Suprapubic skin (tissue), 4 donors: ENCODE measurements at regions not wholly inside any gene's neighbourhood (a gene's known extent, or its start where the extent isn't known, plus 50 kb on each side); places are given as distances from the start of the nearest gene placed in this dataset.

ENCODE experiments used
- DNase-seq, 2 donors: peaks; one replicate each; pipeline ENCODE4 v3.0.0-alpha.2; 2019; ENCODE audit warnings: low spot score in 2 of 2
- H3K27ac ChIP-seq: fragments of 200-600 bp; sonication (generic); one replicate; pipeline ENCODE4 v1.5.1; 2019
- H3K27me3 ChIP-seq: fragments of 200-600 bp; sonication (generic); one replicate; pipeline ENCODE4 v1.5.1; 2019
- H3K36me3 ChIP-seq: fragments of 200-600 bp; sonication (generic); one replicate; pipeline ENCODE4 v1.5.1; 2019
- H3K4me1 ChIP-seq: fragments of 200-600 bp; sonication (generic); one replicate; pipeline ENCODE4 v1.5.1; 2019
- H3K4me3 ChIP-seq: fragments of 200-600 bp; sonication (generic); one replicate; pipeline ENCODE4 v1.5.1; 2019; ENCODE audit warnings: mild to moderate bottlenecking
- H3K9me3 ChIP-seq: fragments of 200-600 bp; sonication (generic); one replicate; pipeline ENCODE4 v1.5.1; 2019
- EP300 ChIP-seq: sonication (generic); formaldehyde crosslinking; IDR thresholded peaks from one replicate; pipeline ENCODE4 v1.6.1; 2017; ENCODE audit warnings: antibody characterized with exemption
- POLR2A ChIP-seq, 2 donors: fragments of 450-650 bp; IDR thresholded peaks; one replicate each; pipeline ENCODE4 v1.6.1; 2017; ENCODE audit warnings: antibody characterized with exemption in 2 of 2, mild to moderate bottlenecking in 2 of 2, moderate library complexity in 2 of 2
- POLR2AphosphoS5 ChIP-seq, 3 donors: sonication (generic); formaldehyde crosslinking; IDR thresholded peaks; one replicate each; pipeline ENCODE4 v1.6.1; 2017; ENCODE audit warnings: antibody characterized with exemption in 3 of 3
- WGBS: methylation state at CpG from one replicate; pipeline ENCODE4 v1.1.5; 2018; 5-methylcytosine and 5-hydroxymethylcytosine counted together
- TF ChIP-seq, protein P1 (sequence below), 2 donors: fragments of 200-600 bp in 1 of 2; fragments of 450-650 bp in 1 of 2; sonication (generic) in 1 of 2; IDR thresholded peaks; one replicate each; pipeline ENCODE4 v1.5.1; 2016 to 2019; ENCODE audit warnings: antibody characterized with exemption in 2 of 2, mild to moderate bottlenecking in 1 of 2, moderate library complexity in 1 of 2

DNA sequence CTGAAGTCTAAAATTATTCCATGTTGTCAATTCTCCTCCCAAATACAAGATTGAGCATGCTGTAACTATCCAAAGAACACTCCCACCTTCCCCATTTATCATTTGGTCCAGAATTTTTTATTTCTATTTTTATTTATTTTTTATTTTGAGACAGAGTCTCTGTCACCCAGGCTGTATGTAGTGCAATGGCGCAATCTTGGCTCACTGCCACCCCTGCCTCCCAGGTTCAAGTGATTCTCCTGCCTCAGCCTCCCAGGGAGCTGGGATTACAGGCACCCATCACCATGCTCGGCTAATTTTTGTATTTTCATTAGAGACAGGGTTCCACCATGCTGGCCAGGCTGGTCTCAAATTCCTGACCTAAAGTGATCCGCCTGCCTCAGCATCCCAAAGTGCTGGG, 306.8 kb downstream of the KLF12 start:
- Histone ChIP-seq H3K4me3 (no peak overlapping the region), H3K27me3 (no peaks in the 10 kb centered on the region), H3K4me1 (no peaks in the 10 kb centered on the region), H3K27ac (no peak overlapping the region), H3K9me3 (no peaks in the 10 kb centered on the region), H3K36me3 (no peaks in the 10 kb centered on the region)
- no peak for DNase-seq
- TF ChIP-seq, protein P1, sequence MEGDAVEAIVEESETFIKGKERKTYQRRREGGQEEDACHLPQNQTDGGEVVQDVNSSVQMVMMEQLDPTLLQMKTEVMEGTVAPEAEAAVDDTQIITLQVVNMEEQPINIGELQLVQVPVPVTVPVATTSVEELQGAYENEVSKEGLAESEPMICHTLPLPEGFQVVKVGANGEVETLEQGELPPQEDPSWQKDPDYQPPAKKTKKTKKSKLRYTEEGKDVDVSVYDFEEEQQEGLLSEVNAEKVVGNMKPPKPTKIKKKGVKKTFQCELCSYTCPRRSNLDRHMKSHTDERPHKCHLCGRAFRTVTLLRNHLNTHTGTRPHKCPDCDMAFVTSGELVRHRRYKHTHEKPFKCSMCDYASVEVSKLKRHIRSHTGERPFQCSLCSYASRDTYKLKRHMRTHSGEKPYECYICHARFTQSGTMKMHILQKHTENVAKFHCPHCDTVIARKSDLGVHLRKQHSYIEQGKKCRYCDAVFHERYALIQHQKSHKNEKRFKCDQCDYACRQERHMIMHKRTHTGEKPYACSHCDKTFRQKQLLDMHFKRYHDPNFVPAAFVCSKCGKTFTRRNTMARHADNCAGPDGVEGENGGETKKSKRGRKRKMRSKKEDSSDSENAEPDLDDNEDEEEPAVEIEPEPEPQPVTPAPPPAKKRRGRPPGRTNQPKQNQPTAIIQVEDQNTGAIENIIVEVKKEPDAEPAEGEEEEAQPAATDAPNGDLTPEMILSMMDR (IDR thresholded peaks at IDR 0.05) = no peak
- TF ChIP-seq POLR2A (IDR thresholded peaks at IDR 0.05) = no peak
- TF ChIP-seq EP300 = no peak
- no peak for TF ChIP-seq POLR2AphosphoS5 (IDR thresholded peaks at IDR 0.05)
- WGBS = 98% methylated on average over 3 of the region's 3 CpGs

- Histone ChIP-seq H3K4me1 (no peaks in the 10 kb centered on the region), H3K9me3 (no peaks in the 10 kb centered on the region), H3K27ac (no peak overlapping the region), H3K4me3 (no peak overlapping the region), H3K36me3 (no peaks in the 10 kb centered on the region), H3K27me3 (no peaks in the 10 kb centered on the region)
- no peak for DNase-seq
- TF ChIP-seq EP300 = no peak
- TF ChIP-seq POLR2A (IDR thresholded peaks at IDR 0.05) = no peak
- no peak for TF ChIP-seq POLR2AphosphoS5 (IDR thresholded peaks at IDR 0.05)
- TF ChIP-seq, protein P1 (IDR thresholded peaks at IDR 0.05) = no peak
- 98% methylated on average over 3 of the region's 3 CpGs for WGBS
Observed at GRCh38 chr13:73825143-73825542, 309.1 kb downstream of the KLF12 start.

- TF ChIP-seq POLR2AphosphoS5 (IDR thresholded peaks at IDR 0.05) (no peak), EP300 (no peak)
- Histone ChIP-seq H3K4me1 (no peaks in the 10 kb centered on the region), H3K9me3 (no peaks in the 10 kb centered on the region), H3K4me3 (no peak overlapping the region), H3K36me3 (no peaks in the 10 kb centered on the region), H3K27me3 (no peaks in the 10 kb centered on the region), H3K27ac (no peak overlapping the region)
- no peak for DNase-seq
- WGBS = 90% methylated on average over 6 of the region's 6 CpGs
Observed at GRCh38 chr13:73822668-73823592, 311.3 kb downstream of the KLF12 start.

- Histone ChIP-seq H3K9me3 (no peaks in the 10 kb centered on the region), H3K4me1 (no peaks in the 10 kb centered on the region)
Observed at GRCh38 chr13:73820688-73821087, 313.5 kb downstream of the KLF12 start.

DNA sequence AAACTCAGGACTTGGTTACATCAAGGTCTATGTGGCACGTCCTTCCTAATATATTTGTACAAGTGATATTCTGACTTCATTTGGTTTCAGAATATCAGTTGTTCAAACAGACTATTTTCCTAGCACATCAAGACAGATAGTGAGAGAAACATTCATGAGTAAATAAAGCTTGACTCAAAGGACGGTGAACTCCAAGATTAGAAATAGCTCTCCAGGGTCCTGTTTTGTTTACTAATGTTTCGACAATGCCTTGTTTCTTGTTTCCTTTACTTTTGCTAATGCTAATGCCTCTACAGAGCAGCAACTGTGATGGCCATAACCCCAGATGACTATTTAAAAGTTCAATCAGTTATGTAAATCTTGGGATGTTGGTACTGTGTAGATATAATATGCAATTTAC, 313.9 kb downstream of the KLF12 start:
- 93% methylated on average over 3 of the region's 3 CpGs for whole genome bisulfite sequencing
- no peaks in the 10 kb centered on the region for H3K36me3 ChIP-seq
- H3K27ac ChIP-seq = no peak overlapping the region
- no peaks in the 10 kb centered on the region for H3K9me3 ChIP-seq
- TF ChIP-seq EP300 = no peak
- TF ChIP-seq, protein P1 (IDR thresholded peaks at IDR 0.05) = no peak
- no peak for TF ChIP-seq POLR2AphosphoS5 (IDR thresholded peaks at IDR 0.05)
- TF ChIP-seq POLR2A (IDR thresholded peaks at IDR 0.05) = no peak
- DNase-seq = no peak
- H3K4me3 ChIP-seq = no peak overlapping the region
- H3K27me3 ChIP-seq = no peaks in the 10 kb centered on the region
- H3K4me1 ChIP-seq = no peaks in the 10 kb centered on the region

More at GRCh38 chr13:73820688-73821087, 313.5 kb downstream of the KLF12 start:
- no peaks in the 10 kb centered on the region for H3K36me3 ChIP-seq
- no peaks in the 10 kb centered on the region for H3K27me3 ChIP-seq
- TF ChIP-seq POLR2AphosphoS5 (IDR thresholded peaks at IDR 0.05) = no peak
- TF ChIP-seq, protein P1 (IDR thresholded peaks at IDR 0.05) = no peak
- no peak for TF ChIP-seq POLR2A (IDR thresholded peaks at IDR 0.05)
- TF ChIP-seq EP300 = no peak
- H3K27ac ChIP-seq = no peak overlapping the region
- no peak for DNase-seq
- WGBS = 89% methylated on average over 2 of the region's 2 CpGs
- no peak overlapping the region for H3K4me3 ChIP-seq
